Karpas-422 (cell line): ENCODE measurements at regions not wholly inside any gene's neighbourhood (a gene's known extent, or its start where the extent isn't known, plus 50 kb on each side); places are given as distances from the start of the nearest gene placed in this dataset.
A peak's percentile ranks its signal among the peaks of the same experiment; 100 is the strongest.
"Not testable (repeated sequence)": the region's sequence is repeated elsewhere in the genome, so short reads cannot be mapped to it uniquely, and the experiment has no call there.

ENCODE experiments used
- DNase-seq: peaks from one replicate; pipeline ENCODE4 v3.0.0-alpha.2; 2015
- H2AFZ ChIP-seq: fragments of 200-600 bp; sonication (generic); 2 replicates; pipeline ENCODE4 v1.6.1; 2014; ENCODE audit warnings: antibody characterized with exemption, low read length, mixed read lengths
- H3K27ac ChIP-seq: fragments of 200-600 bp; sonication (generic); 2 replicates; pipeline ENCODE4 v1.5.1; 2014; ENCODE audit warnings: mild to moderate bottlenecking, low read length, moderate library complexity
- H3K27me3 ChIP-seq: fragments of 200-600 bp; sonication (generic); 2 replicates; pipeline ENCODE4 v1.6.1; 2014; ENCODE audit warnings: low read length, mixed read lengths
- H3K36me3 ChIP-seq: fragments of 200-600 bp; sonication (generic); 2 replicates; pipeline ENCODE4 v1.6.1; 2014; ENCODE audit warnings: low read length, mixed read lengths; ENCODE audit not compliant: insufficient read depth
- H3K4me1 ChIP-seq: fragments of 200-600 bp; sonication (generic); 2 replicates; pipeline ENCODE4 v1.6.1; 2014; ENCODE audit warnings: mild to moderate bottlenecking, low read length, mixed read lengths
- H3K4me2 ChIP-seq: fragments of 200-600 bp; sonication (generic); 2 replicates; pipeline ENCODE4 v1.6.1; 2014; ENCODE audit warnings: low read length, low read depth, mild to moderate bottlenecking; ENCODE audit not compliant: poor library complexity, severe bottlenecking
- H3K4me3 ChIP-seq: fragments of 200-600 bp; sonication (generic); 2 replicates; pipeline ENCODE4 v1.5.1; 2014; ENCODE audit warnings: mild to moderate bottlenecking, antibody characterized with exemption, low read length, mixed read lengths
- H3K79me2 ChIP-seq: fragments of 200-600 bp; sonication (generic); 2 replicates; pipeline ENCODE4 v1.6.1; 2014; ENCODE audit warnings: mild to moderate bottlenecking, low read length, mixed read lengths
- H3K9ac ChIP-seq: fragments of 200-600 bp; sonication (generic); 2 replicates; pipeline ENCODE4 v1.6.0; 2014; ENCODE audit warnings: low read length
- H3K9me2 ChIP-seq: fragments of 200-600 bp; sonication (generic), shearing (Covaris generic); replicated peaks from 2 replicates; pipeline ENCODE4 v1.6.0; 2014; ENCODE audit warnings: mild to moderate bottlenecking, low read length, moderate library complexity; ENCODE audit not compliant: insufficient read depth
- H3K9me3 ChIP-seq: fragments of 300-700, 200-600 bp; sonication (generic); 2 replicates; pipeline ENCODE4 v1.6.1; 2014; ENCODE audit warnings: low read length, mixed read lengths
- H4K20me1 ChIP-seq: fragments of 200-600 bp; sonication (generic); 2 replicates; pipeline ENCODE4 v1.6.1; 2014; ENCODE audit warnings: mild to moderate bottlenecking, antibody characterized with exemption, low read length, low read depth; ENCODE audit not compliant: insufficient read depth

DNA sequence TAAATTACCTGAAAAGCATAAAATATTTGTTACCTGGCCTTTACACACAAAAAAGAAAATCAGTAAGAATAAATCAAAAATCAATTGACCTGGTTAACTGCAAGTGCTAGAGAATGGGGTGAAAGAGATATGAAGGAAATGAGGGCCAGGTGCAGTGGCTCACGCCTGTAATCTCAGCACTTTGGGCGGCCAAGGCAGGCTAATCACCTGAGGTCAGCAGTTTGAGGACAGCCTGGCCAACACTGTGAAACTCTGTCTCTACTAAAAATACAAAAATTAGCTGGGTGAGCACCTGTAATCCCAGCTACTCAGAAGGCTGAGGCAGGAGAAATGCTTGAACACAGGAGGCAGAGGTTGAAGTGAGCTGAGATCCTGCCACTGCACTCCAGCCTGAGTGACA is 1908.7 kb downstream of the PCDH9 start:
- not testable (repeated sequence) for H3K9me3 ChIP-seq, H2AFZ ChIP-seq, H3K9ac ChIP-seq, H3K36me3 ChIP-seq, DNase-seq, H3K9me2 ChIP-seq, H3K4me1 ChIP-seq, H3K27ac ChIP-seq, H3K79me2 ChIP-seq, H3K4me3 ChIP-seq, H3K27me3 ChIP-seq, H3K4me2 ChIP-seq, H4K20me1 ChIP-seq

DNA sequence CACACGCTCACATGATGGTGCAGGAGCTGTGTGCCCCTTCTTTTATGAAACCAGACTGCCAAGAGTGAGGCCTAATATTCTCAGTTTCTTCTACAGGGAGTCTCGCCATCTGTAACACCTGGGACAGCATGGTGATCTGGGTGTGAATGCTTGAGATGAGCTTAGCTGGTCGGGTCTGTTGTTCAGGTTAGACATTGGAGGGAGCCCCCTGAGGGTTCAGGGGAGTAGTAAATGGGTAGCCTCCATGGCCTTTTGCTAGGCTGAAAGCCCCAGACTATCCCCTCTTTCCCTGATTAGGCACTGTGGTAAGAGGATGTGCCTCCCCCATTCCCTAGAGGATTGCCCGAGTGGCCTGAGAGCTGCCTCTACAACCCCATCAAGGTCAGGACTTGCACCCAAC is 1916.1 kb downstream of the PCDH9 start:
- DNase-seq: no peak
- H3K27ac ChIP-seq: no peak overlapping the region
- H3K9me2 ChIP-seq: no peaks in the 10 kb centered on the region
- no peaks in the 10 kb centered on the region for H3K79me2 ChIP-seq
- H3K27me3 ChIP-seq: no peaks in the 10 kb centered on the region
- H3K36me3 ChIP-seq: no peaks in the 10 kb centered on the region; the same call in 1 of the 2 replicates
- H3K4me2 ChIP-seq: no peak overlapping the region
- H3K9me3 ChIP-seq: peaks cover 7% of the 10 kb centered on the region; the same call in 1 of the 2 replicates
- H3K4me1 ChIP-seq: no peaks in the 10 kb centered on the region
- H2AFZ ChIP-seq: no peak overlapping the region
- no peak overlapping the region for H3K4me3 ChIP-seq
- H4K20me1 ChIP-seq: no peaks in the 10 kb centered on the region
- no peak overlapping the region for H3K9ac ChIP-seq

DNA sequence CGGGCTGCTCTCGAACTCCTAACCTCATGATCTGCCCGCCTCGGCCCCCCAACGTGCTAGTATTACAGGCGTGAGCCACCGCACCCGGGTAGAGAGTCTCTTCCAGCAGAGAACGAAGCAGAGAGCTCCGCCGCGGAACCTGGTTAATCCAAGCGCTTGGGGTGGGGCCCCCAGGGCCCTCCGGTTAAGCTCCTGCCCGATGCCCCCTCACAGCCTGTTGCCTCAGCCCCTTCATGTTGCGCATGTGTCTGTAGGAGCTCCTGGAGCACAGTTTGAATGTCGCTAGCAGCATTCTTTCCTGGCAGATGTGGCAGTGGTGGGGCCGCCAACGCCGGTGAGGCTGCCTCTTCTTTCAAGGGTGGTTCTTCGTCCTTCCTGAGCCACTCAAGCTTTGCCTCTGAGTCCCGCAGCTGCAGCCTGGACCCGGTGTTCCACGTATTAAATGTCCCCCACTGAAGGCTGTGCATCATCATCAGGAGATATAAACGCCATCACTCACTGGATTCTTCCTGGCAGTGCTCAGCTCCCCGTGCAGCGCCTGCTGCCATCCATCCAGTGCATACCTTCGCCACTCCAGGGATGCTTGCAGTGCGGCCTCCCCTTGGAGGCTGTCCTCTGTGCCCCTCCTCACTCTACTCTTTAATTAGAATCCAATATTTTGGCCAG is 1919.3 kb downstream of the PCDH9 start:
- Histone ChIP-seq H3K4me1 (no peaks in the 10 kb centered on the region), H3K4me3 (no peak overlapping the region), H3K27me3 (no peaks in the 10 kb centered on the region), H3K27ac (no peak overlapping the region), H4K20me1 (no peaks in the 10 kb centered on the region), H3K9ac (no peak overlapping the region), H2AFZ (no peak overlapping the region), H3K9me3 (peaks cover 4% of the 10 kb centered on the region; the same call in 1 of the 2 replicates), H3K4me2 (no peak overlapping the region), H3K9me2 (no peaks in the 10 kb centered on the region), H3K79me2 (no peaks in the 10 kb centered on the region), H3K36me3 (no peaks in the 10 kb centered on the region)
- no peak for DNase-seq

DNA sequence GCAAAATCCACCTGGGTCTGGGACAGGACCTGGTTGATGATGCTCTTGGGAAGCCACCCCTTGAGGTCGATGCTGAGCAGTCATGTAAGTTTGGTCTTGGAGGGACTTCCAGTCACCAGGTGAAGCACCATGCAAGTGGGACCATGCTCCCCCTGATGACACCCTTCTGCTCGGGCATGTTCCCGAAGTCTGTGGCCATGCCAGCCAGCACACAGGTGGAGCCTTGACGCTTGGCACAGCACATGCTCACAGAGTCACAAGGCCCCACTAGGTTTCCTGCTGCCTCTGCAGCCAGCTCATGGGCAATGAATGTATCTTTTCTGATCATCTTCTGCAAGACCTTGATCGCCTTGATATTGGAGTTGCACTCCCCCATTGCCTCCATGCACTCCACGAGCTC is 1920.2 kb downstream of the PCDH9 start:
- no peak for DNase-seq
- Histone ChIP-seq H3K27ac (no peak overlapping the region), H3K27me3 (no peaks in the 10 kb centered on the region), H3K9me2 (no peaks in the 10 kb centered on the region), H3K79me2 (no peaks in the 10 kb centered on the region), H4K20me1 (no peaks in the 10 kb centered on the region), H3K9ac (no peak overlapping the region), H3K36me3 (no peaks in the 10 kb centered on the region), H3K4me3 (no peak overlapping the region), H3K4me2 (no peak overlapping the region), H3K4me1 (no peaks in the 10 kb centered on the region), H2AFZ (no peak overlapping the region), H3K9me3 (peaks cover 4% of the 10 kb centered on the region; the same call in 1 of the 2 replicates)

DNA sequence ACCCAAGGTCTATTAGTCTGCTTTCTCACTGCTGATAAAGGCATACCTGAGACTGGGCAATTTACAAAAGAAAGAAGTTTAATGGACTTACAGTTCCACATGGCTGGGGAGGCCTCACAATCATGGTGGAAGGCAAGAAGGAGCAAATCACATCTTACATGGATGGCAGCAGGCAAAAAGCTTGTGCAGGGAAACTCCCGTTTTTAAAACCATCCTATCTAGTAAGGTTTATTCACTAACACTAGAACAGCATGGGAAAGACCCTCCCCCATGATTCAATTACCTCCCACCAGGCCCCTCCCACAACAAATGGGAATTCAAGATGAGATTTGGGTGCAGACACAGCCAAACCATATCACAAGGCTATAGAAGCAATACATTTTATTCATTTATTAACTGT is 1921.4 kb downstream of the PCDH9 start:
- not testable (repeated sequence) for H3K9me3 ChIP-seq, H3K27ac ChIP-seq, H2AFZ ChIP-seq, H3K9me2 ChIP-seq, H3K36me3 ChIP-seq, H3K9ac ChIP-seq, H3K4me2 ChIP-seq, H3K4me1 ChIP-seq, H4K20me1 ChIP-seq, H3K4me3 ChIP-seq, H3K27me3 ChIP-seq, DNase-seq, H3K79me2 ChIP-seq

DNA sequence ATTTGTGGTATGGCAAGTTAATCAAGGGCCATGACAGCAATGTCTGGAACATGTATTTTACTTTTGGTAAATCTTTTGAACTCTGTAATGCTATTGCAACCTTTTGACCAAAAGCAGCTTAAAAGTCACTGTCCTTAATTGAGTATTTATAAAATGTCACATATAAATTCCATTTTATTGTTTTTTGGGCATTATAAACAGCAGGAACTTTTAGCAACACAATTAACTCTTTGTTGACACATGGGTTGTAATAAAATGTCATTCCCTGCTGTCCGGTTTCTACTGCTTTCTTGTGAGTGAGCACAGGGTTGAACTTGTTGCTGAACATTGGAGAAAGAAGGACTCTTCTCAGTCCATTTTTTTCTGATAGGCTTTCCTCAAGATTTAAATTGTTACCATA is 1923.1 kb downstream of the PCDH9 start:
- no peaks in the 10 kb centered on the region for H3K9me2 ChIP-seq
- DNase-seq: no peak
- H3K27me3 ChIP-seq: no peaks in the 10 kb centered on the region
- H3K27ac ChIP-seq: no peak overlapping the region
- H3K4me1 ChIP-seq: no peaks in the 10 kb centered on the region
- no peak overlapping the region for H3K9ac ChIP-seq
- H3K36me3 ChIP-seq: no peaks in the 10 kb centered on the region
- no peak overlapping the region for H2AFZ ChIP-seq
- H3K4me2 ChIP-seq: no peak overlapping the region
- H3K9me3 ChIP-seq: no peaks in the 10 kb centered on the region; the same call in 1 of the 2 replicates
- H4K20me1 ChIP-seq: no peaks in the 10 kb centered on the region
- no peak overlapping the region for H3K4me3 ChIP-seq
- no peaks in the 10 kb centered on the region for H3K79me2 ChIP-seq

DNA sequence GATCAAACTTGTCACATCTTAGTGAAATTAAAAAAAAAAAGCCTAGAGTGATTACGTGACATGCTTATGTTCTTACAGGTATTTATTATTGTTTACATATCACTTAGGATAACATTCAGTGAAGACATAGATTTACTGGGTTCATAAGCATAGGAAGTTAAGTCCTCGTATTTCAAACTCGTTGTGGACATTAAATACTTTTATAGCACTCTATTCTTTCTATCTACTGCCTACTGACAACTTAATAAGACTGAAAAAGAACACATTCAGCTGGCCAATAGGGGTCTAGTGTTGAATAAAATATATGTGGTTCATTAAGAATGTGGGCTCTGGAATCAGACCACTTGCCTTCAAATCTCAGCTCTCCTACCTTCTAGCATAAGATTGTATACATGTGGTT is 1927.4 kb downstream of the PCDH9 start:
- no peak overlapping the region for H3K27ac ChIP-seq
- peak overlapping the region; percentile 57; the same call in 1 of the 2 replicates for H2AFZ ChIP-seq
- H3K4me3 ChIP-seq: no peak overlapping the region
- no peaks in the 10 kb centered on the region for H4K20me1 ChIP-seq
- no peaks in the 10 kb centered on the region for H3K4me1 ChIP-seq
- H3K79me2 ChIP-seq: no peaks in the 10 kb centered on the region
- no peaks in the 10 kb centered on the region for H3K9me2 ChIP-seq
- 0 out of 2 replicates have a peak, but pooled peaks cover 2% of the 10 kb centered on the region for H3K9me3 ChIP-seq
- DNase-seq: no peak
- no peak overlapping the region for H3K9ac ChIP-seq
- H3K27me3 ChIP-seq: no peaks in the 10 kb centered on the region
- H3K36me3 ChIP-seq: no peaks in the 10 kb centered on the region
- no peak overlapping the region for H3K4me2 ChIP-seq

DNA sequence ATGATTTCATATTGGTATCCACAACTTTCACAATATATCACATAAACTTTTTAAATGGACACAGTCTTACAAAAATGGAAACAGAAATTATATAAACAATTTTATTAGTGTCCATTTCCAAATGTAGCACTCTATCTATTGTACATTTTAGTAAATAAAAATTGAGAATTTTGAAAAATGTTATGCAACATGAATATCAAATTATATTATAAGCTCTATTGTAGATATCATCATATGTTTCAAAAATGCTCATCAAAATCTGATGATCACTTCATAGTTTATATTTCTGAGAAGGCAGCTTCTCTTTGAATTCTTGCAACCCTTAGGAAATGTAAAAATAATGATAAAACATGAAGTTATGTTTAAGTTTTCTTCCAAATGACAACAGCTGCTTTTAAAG is 1928.6 kb downstream of the PCDH9 start:
- no peak overlapping the region for H3K4me3 ChIP-seq
- no peak overlapping the region for H3K9ac ChIP-seq
- H3K4me2 ChIP-seq: no peak overlapping the region
- H3K9me3 ChIP-seq: 0 out of 2 replicates have a peak, but pooled peaks cover 4% of the 10 kb centered on the region
- no peaks in the 10 kb centered on the region for H4K20me1 ChIP-seq
- no peaks in the 10 kb centered on the region for H3K9me2 ChIP-seq
- H3K36me3 ChIP-seq: no peaks in the 10 kb centered on the region
- DNase-seq: no peak
- no peak overlapping the region for H3K27ac ChIP-seq
- H3K4me1 ChIP-seq: no peaks in the 10 kb centered on the region
- H3K79me2 ChIP-seq: no peaks in the 10 kb centered on the region
- no peaks in the 10 kb centered on the region for H3K27me3 ChIP-seq
- H2AFZ ChIP-seq: no peak overlapping the region
